Keratinocyte (primary cell): ENCODE measurements at regions not wholly inside any gene's neighbourhood (a gene's known extent, or its start where the extent isn't known, plus 50 kb on each side); places are given as distances from the start of the nearest gene placed in this dataset.

Source experiments
- DNase-seq: peaks from one replicate; pipeline ENCODE4 v3.0.0-alpha.2; 2011; ENCODE audit warnings: low read depth, missing footprints, low spot score
- FAIRE-seq: peaks from 2 replicates; lab custom pipeline; 2011; peaks lifted over from hg19 to GRCh38; lab: Jason Lieb, UNC
- H2AFZ ChIP-seq: 2 replicates; pipeline ENCODE4 v1.6.0; 2012; ENCODE audit warnings: low read length, control low read depth, inconsistent platforms; ENCODE audit not compliant: control insufficient read depth
- H3K27ac ChIP-seq: 2 replicates; pipeline ENCODE4 v1.5.1; 2011; ENCODE audit warnings: low read length; ENCODE audit not compliant: control insufficient read depth, insufficient read depth
- H3K27me3 ChIP-seq: 3 replicates; pipeline ENCODE4 v1.6.0; 2011; ENCODE audit warnings: low read length; ENCODE audit not compliant: control insufficient read depth, insufficient read depth; ENCODE audit errors: extremely low read depth
- H3K36me3 ChIP-seq, 2 experiments: 2 replicates in 1 of 2; 3 replicates in 1 of 2; pipeline ENCODE4 v1.5.1; 2011; ENCODE audit warnings: low read length in 2 of 2, mild to moderate bottlenecking in 1 of 2; ENCODE audit not compliant: control insufficient read depth in 2 of 2, insufficient read depth in 2 of 2; ENCODE audit errors: extremely low read depth in 1 of 2
- H3K4me1 ChIP-seq: 3 replicates; pipeline ENCODE4 v1.5.1; 2011; ENCODE audit warnings: low read length; ENCODE audit not compliant: control insufficient read depth, insufficient read depth; ENCODE audit errors: extremely low read depth
- H3K4me2 ChIP-seq: 3 replicates; pipeline ENCODE4 v1.6.0; 2011; ENCODE audit warnings: low read depth, low read length; ENCODE audit not compliant: control insufficient read depth, insufficient read depth; ENCODE audit errors: extremely low read depth
- H3K4me3 ChIP-seq, 3 experiments: fragments of 200-600 bp in 1 of 3; sonication (generic) in 1 of 3; 2 replicates in 2 of 3; 3 replicates in 1 of 3; pipeline ENCODE4 v1.5.1; 2011 to 2016; ENCODE audit warnings: low read length in 3 of 3, mild to moderate bottlenecking in 3 of 3, control low read depth in 2 of 3, inconsistent platforms in 1 of 3, low read depth in 1 of 3, mixed read lengths in 1 of 3, mixed run types in 1 of 3, moderate library complexity in 1 of 3; ENCODE audit not compliant: control insufficient read depth in 2 of 3, insufficient read depth in 2 of 3; ENCODE audit errors: extremely low read depth in 1 of 3
- H3K79me2 ChIP-seq: 2 replicates; pipeline ENCODE4 v1.6.0; 2012; ENCODE audit warnings: low read length; ENCODE audit not compliant: control insufficient read depth, insufficient read depth
- H3K9ac ChIP-seq: 3 replicates; pipeline ENCODE4 v1.6.0; 2011; ENCODE audit warnings: low read length; ENCODE audit not compliant: control insufficient read depth, insufficient read depth; ENCODE audit errors: extremely low read depth
- H3K9me1 ChIP-seq: 3 replicates; pipeline ENCODE4 v1.6.0; 2011; ENCODE audit warnings: low read length; ENCODE audit not compliant: control insufficient read depth, insufficient read depth; ENCODE audit errors: extremely low read depth
- H3K9me3 ChIP-seq: 2 replicates; pipeline ENCODE4 v1.5.1; 2012; ENCODE audit warnings: low read depth, low read length; ENCODE audit not compliant: control insufficient read depth
- H4K20me1 ChIP-seq: 3 replicates; pipeline ENCODE4 v1.6.0; 2011; ENCODE audit warnings: low read length; ENCODE audit not compliant: control insufficient read depth, insufficient read depth; ENCODE audit errors: extremely low read depth
- CTCF ChIP-seq, 3 experiments: IDR thresholded peaks in 1 of 3; conservative IDR thresholded peaks in 1 of 3; optimal IDR thresholded peaks in 1 of 3; 2 replicates in 2 of 3; 3 replicates in 1 of 3; pipeline versions ENCODE3 to v1.5.1; 2011; ENCODE audit warnings: low read length in 3 of 3, mild to moderate bottlenecking in 3 of 3, moderate library complexity in 2 of 3, control low read depth in 1 of 3, inconsistent platforms in 1 of 3; ENCODE audit not compliant: insufficient read depth in 2 of 3; ENCODE audit errors: extremely low read depth in 1 of 3
- EZH2 ChIP-seq: IDR thresholded peaks from one replicate; pipeline ENCODE4 v1.6.1; 2012; ENCODE audit warnings: inconsistent platforms, mild to moderate bottlenecking, low read length, moderate library complexity
- dilution Hi-C: fragments of 300-500 bp; cut with MboI; formaldehyde crosslinking; loops from one replicate; pipeline ENCODE4 v1.7.0; 2020; ENCODE audit warnings: low sequenced_read_pairs; ENCODE audit not compliant: extremely low pct_ligation_motif_present

- FAIRE-seq (no peak), DNase-seq (no peak)
- no peaks in the 10 kb centered on the region for H3K9me3 ChIP-seq
- peaks cover 7% of the 10 kb centered on the region for H3K4me1 ChIP-seq
- no peaks in the 10 kb centered on the region for H3K9me1 ChIP-seq
- H4K20me1 ChIP-seq: no peaks in the 10 kb centered on the region
- H3K36me3 ChIP-seq: no peaks in the 10 kb centered on the region
- H3K79me2 ChIP-seq: no peaks in the 10 kb centered on the region
- no peak overlapping the region for H3K27ac ChIP-seq
- no peak overlapping the region for H3K4me3 ChIP-seq
- TF ChIP-seq EZH2 (no peak), CTCF (optimal IDR thresholded peaks at IDR 0.05 in 1 of 3, IDR thresholded peaks at IDR 0.05 in 1 of 3, conservative IDR thresholded peaks at IDR 0.05 in 1 of 3; ENCODE audit: extremely low read depth in 1 of 3, insufficient read depth in 2 of 3, low read length in 3 of 3) (no peak)
- no peak overlapping the region for H3K4me2 ChIP-seq
- dilution Hi-C loops: no loop called here
- H2AFZ ChIP-seq: no peak overlapping the region
- peaks cover 2% of the 10 kb centered on the region for H3K27me3 ChIP-seq
- no peak overlapping the region for H3K9ac ChIP-seq
Observed at GRCh38 chr5:141779503-141779973, 97.5 kb upstream of the ARAP3 start.

- FAIRE-seq: no peak
- Histone ChIP-seq H3K4me1 (peaks cover 5% of the 10 kb centered on the region), H3K9ac (no peak overlapping the region), H2AFZ (no peak overlapping the region), H3K4me3 (no peak overlapping the region), H3K27ac (no peak overlapping the region), H3K9me1 (no peaks in the 10 kb centered on the region), H3K36me3 (no peaks in the 10 kb centered on the region), H3K79me2 (no peaks in the 10 kb centered on the region), H3K4me2 (no peak overlapping the region), H3K9me3 (no peaks in the 10 kb centered on the region), H4K20me1 (no peaks in the 10 kb centered on the region), H3K27me3 (peaks cover 7% of the 10 kb centered on the region)
- TF ChIP-seq EZH2 (no peak), CTCF (optimal IDR thresholded peaks at IDR 0.05 in 1 of 3, IDR thresholded peaks at IDR 0.05 in 1 of 3, conservative IDR thresholded peaks at IDR 0.05 in 1 of 3; ENCODE audit: extremely low read depth in 1 of 3, insufficient read depth in 2 of 3, low read length in 3 of 3) (no peak)
- dilution Hi-C loops: no loop called here
- no peak for DNase-seq
Observed at GRCh38 chr5:141778683-141779082, 96.7 kb upstream of the ARAP3 start.
